Femur (tissue), 1 donor: ENCODE measurements at regions not wholly inside any gene's neighbourhood (a gene's known extent, or its start where the extent isn't known, plus 50 kb on each side); places are given as distances from the start of the nearest gene placed in this dataset.
A peak's percentile ranks its signal among the peaks of the same experiment; 100 is the strongest.

Experiments used
- DNase-seq: peaks from one replicate; pipeline ENCODE4 v3.0.0-alpha.2; 2017

GRCh38 chr6:169854083-169854725, 102.8 kb downstream of the ERMARD start:
- no peak for DNase-seq

- DNase-seq, result no peak
These were observed 102.0 kb downstream of the ERMARD start for GRCh38 chr6:169853196-169854082.

- no peak for DNase-seq
These were observed 101.2 kb downstream of the ERMARD start for GRCh38 chr6:169852504-169853195.

GRCh38 chr6:169851641-169852503, 100.5 kb downstream of the ERMARD start:
- DNase-seq, result no peak

- no peak for DNase-seq
These were observed 99.3 kb downstream of the ERMARD start for GRCh38 chr6:169850746-169851145.

GRCh38 chr6:169850154-169850553, 98.7 kb downstream of the ERMARD start:
- no peak for DNase-seq

- no peak for DNase-seq
These were observed 98.0 kb downstream of the ERMARD start for GRCh38 chr6:169849396-169849795.

GRCh38 chr6:169848946-169849345, 97.5 kb downstream of the ERMARD start:
- DNase-seq, result peak; percentile 10

- peak; percentile 7 for DNase-seq
These were observed 96.5 kb downstream of the ERMARD start for GRCh38 chr6:169847901-169848311.

GRCh38 chr6:169847141-169847674, 95.8 kb downstream of the ERMARD start:
- DNase-seq, result peak; percentile 8

GRCh38 chr6:169846286-169847056, 95.0 kb downstream of the ERMARD start:
- no peak for DNase-seq

- DNase-seq, result peak; percentile 5
These were observed 94.2 kb downstream of the ERMARD start for GRCh38 chr6:169845426-169846285.

GRCh38 chr6:169844946-169845345, 93.5 kb downstream of the ERMARD start:
- DNase-seq, result peak; percentile 9

- no peak for DNase-seq
These were observed 92.6 kb downstream of the ERMARD start for GRCh38 chr6:169843991-169844390.

GRCh38 chr6:169843110-169843509, 91.7 kb downstream of the ERMARD start:
- no peak for DNase-seq

- no peak for DNase-seq
These were observed 90.6 kb downstream of the ERMARD start for GRCh38 chr6:169841907-169842606.

GRCh38 chr6:169841251-169841650, 89.8 kb downstream of the ERMARD start:
- DNase-seq, result no peak

GRCh38 chr6:169839898-169840631, 88.6 kb downstream of the ERMARD start:
- DNase-seq, result no peak

GRCh38 chr6:169839493-169839892, 88.1 kb downstream of the ERMARD start:
- DNase-seq, result no peak
